Fibroblast of skin of abdomen (primary cell): ENCODE measurements at regions not wholly inside any gene's neighbourhood (a gene's known extent, or its start where the extent isn't known, plus 50 kb on each side); places are given as distances from the start of the nearest gene placed in this dataset.
A peak's percentile ranks its signal among the peaks of the same experiment; 100 is the strongest.
"Not testable (repeated sequence)": the region's sequence is repeated elsewhere in the genome, so short reads cannot be mapped to it uniquely, and the experiment has no call there.

ENCODE experiments used
- DNase-seq: peaks from one replicate; pipeline ENCODE4 v3.0.0-alpha.2; 2013

GRCh38 chr1:94769551-94769950, 50.6 kb upstream of the SLC44A3 start:
- no peak for DNase-seq

DNA sequence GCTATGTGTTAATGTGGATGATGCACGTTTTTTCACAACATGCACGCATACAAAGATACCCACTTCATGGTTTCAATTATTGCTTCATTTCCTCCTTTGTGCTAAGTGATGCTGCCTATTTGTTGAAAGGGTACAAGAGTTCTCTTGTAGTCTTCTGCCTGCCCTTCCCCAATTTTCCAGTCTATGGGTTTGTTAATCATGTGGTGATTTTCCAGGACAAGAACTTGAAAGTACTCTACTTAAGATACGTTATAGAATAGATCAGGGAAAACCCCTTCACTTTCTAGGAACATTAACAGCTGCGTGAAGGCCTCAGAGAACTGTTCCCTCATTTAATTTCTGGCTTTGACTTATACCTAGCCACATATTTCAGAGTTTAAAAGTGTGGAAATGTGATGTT, 52.1 kb upstream of the SLC44A3 start:
- DNase-seq: no peak

DNA sequence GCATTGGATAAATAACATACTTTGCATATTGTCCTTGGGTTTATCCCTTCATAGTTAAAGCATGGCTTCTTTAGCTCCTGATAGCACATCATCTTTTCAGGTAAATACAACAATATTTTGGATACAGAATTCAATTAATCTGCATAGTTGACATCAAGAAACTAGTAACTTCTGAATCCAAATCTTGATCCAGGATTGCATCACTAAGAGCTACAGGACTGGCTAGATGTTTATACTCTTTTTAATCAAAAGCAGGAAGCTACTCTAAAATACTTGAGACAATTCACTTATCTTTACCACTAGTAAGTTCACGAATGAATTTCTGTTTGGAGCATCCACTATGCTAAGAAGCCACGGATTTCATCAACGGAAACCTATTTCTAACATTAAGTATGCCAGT, 54.2 kb upstream of the SLC44A3 start:
- DNase-seq: no peak

GRCh38 chr1:94759188-94759587, 61.0 kb upstream of the SLC44A3 start:
- no peak for DNase-seq

GRCh38 chr1:94757931-94758330, 62.2 kb upstream of the SLC44A3 start:
- DNase-seq: no peak

- peak; percentile 99 for DNase-seq
Observed at GRCh38 chr1:94755675-94756074, 64.5 kb upstream of the SLC44A3 start.

- DNase-seq: peak; percentile 22
Observed at GRCh38 chr1:94755016-94755415, 65.1 kb upstream of the SLC44A3 start.

GRCh38 chr1:94754570-94754969, 65.6 kb upstream of the SLC44A3 start:
- DNase-seq: peak; percentile 12

DNA sequence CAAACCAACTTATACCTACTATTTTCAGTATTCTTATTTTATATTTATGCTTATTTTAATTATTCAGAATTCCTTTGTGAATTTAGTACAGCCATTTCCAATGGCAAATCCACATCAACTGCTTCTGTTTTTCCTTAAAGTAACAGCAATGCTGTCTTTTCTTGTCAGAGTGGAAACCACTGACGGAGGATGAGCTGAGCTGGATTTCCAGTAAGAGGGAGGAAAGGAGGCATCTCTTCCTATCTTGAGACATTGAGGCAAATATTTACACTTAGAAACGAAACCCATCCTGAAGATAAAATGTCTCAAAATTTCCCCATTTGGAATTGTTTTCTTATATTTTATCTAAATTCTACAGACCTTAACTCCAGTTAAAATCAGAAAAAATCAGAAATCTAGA, 66.1 kb upstream of the SLC44A3 start:
- DNase-seq: no peak

- peak; percentile 15 for DNase-seq
Observed at GRCh38 chr1:94753171-94753972, 66.8 kb upstream of the SLC44A3 start.

DNA sequence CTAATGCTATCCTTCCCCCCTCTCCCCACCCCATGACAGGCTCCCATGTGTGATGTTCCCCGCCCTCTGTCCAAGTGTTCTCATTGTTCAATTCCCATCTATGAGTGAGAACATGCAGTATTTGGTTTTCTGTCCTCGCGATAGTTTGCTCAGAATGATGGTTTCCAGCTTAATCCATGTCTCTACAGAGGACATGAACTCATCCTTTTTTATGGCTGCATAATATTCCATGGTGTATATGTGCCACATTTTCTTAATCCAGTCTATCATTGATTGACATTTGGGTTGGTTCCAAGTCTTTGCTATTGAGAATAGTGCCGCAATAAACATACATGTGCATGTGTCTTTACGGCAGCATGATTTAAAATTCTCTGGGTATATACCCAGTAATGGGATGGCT, 68.7 kb upstream of the SLC44A3 start:
- DNase-seq: not testable (repeated sequence)

DNA sequence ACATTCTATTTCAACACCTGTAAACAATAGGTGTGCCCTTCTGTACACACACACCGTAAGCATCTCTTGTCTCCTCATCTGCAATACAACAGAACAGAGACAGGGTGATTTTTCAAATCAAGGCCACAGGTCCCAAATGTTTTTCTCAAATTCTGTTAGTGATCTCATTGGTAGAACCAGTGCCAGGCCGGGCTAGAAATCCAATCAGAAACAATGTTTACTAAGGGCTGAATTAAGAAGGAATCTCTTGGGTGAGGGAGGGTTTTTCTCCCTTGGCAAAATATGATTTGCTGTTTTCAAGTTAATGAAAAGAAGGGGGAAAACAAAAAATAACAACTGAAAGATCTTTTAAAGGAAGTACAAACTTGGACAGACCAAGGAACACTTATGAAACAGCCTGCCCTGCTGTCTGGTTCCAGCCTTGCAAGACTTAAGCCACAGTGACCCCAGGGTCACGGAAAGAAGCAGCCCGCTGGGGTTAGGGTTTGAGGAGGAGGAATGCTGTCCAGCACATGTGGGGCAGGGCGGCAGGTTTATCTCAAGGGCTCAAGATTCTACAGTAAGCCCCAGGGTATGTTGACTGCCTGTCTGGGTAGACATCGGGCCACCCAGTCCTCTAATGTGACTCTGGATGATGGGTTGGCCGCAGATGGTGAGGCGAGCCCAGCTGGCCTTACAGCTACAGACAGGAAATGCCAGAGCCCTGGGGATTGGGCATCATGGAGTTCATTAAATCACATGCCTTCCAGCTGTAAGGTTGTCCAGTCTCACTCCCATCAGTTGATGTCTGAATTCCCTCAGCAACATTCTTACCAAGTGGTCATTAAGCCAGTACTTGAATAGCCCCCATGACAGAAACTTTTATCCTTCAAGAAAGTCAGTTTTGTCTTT, 73.3 kb upstream of the SLC44A3 start:
- no peak for DNase-seq

DNA sequence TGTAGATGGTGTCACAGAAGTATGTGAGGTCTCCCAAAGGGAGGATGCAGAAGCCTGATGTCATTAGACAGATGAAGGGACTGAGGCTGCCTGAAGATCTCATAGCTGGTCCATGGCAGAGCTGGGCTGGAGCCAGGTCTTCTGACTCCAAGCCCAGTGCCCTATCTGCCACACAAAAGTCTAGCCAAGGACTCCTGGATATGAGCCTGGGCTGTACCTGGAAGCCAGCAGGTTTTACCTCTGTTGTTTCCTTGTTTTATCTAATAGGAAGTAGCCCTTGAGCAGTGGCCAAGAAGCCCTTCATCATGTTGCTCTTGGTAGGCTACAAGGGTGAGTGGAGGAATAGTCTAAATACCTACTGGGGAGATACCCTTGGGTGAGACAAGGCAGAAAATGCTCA, 74.4 kb upstream of the SLC44A3 start:
- DNase-seq: no peak

DNA sequence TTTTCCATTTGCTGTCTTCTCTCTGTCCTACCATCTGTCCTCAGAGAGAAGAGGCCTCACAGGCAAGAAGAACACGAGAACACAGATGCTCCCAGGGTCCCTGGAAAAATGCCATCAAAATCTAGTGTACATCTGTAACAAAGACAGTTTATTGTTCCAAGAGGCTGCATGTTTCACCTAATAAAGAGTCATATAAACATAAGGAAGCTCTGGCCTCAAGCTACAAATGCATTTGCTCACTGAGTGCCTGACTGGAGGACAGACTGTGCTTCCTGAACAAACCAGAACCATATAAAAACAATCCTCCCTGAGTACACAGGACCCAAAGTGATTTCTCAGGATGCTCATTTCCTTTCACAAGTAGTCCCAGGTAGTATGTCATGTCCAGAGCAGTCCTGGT, 76.3 kb upstream of the SLC44A3 start:
- DNase-seq: peak; percentile 31

DNA sequence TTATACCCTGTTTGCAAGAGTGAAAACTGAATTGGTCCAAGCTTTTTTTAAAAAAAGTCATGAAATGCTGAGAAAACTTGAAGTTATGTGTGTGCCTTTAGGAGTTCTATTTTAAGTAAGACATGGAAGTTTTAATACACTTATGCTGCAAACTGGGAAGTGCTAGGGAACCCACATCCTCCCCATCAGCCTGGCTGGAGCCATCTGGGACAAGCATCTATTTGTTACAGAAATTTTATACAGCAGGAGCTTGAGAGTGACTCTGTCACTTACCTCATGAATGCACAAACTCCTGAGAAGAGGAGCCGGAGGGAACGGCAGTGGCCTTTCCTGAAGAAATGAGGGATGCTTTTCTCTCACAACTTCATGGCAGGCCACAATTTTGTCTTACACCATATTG, 78.2 kb upstream of the SLC44A3 start:
- no peak for DNase-seq

DNA sequence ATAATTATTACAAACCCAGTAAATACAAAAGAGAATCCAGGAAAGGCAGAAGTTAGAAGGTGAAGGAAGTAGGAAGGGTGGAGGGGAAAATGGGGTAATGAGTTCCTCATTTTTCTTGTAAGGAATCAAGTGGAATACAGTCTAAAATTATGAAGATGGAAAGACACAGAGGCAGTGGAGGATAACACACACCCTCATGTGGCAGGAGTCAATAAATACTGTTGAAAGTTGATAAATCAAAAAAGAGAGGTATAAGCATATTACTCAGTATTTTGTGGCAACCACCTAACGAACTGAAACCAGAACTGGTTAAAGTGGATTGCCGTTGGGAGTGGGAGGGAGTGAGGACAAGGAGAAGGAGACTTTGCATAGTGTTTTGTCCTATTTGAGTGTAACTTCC, 78.6 kb upstream of the SLC44A3 start:
- peak; percentile 29 for DNase-seq

- peak; percentile 93 for DNase-seq
Observed at GRCh38 chr1:94739521-94740061, 80.6 kb upstream of the SLC44A3 start.

DNA sequence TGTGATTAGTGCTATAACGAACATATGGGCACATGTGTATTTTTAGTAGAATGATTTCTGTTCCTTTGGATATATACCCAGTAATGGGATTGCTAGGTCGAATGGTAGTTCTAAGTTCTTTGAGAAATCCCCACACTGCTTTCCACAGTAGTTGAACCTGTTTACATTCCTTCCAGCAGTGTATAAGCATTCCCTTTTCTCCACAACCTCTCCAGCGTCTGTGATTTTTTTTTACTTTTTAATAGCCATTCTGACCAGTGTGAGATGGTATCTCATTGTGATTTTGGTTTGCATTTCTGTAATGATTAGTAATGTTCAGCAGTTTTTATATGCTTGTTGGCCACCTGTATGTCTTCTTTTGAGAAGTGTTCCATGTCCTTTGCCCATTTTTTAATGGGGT, 81.8 kb upstream of the SLC44A3 start:
- DNase-seq: peak; percentile 30

DNA sequence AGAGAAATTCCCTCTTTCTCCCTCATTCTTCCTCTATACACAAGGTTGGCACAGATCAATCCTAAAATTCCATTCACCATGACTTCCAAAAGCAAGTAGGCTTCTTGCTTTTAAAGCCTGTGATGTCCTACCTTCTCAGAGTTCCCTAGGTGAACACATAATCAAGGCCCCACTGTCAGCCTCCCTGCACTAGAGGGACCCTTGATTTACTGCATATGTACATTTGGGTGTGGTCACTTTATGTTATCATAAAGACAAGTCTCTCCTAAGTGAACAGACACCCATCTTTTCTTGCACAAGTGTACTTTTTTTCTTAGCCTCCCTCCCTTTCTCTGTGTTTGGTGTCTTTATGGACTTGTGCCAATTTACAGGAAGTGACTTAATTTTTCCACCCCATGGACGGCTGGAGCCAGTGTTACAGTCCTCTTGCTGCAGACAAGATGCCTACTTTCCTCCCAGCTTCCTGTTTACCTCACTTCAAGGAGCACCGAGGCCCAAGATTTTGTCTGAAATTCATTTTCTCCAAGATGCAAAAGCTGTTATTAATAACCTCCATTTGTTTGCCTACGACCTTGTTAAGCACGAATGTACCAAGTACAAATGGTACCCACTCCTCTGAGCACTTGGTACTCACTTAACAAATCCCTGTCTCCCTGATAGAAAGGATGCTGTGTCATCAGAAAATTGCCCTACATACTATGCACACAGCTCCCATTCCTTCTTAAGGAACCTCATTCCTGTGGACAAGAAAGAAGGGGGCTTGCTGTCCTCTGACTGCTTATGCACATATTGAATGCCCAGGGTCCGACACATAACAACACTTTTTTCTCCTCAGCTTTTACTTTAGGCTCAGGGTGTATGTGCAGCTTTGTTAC, 82.8 kb upstream of the SLC44A3 start:
- peak; percentile 47 for DNase-seq

DNA sequence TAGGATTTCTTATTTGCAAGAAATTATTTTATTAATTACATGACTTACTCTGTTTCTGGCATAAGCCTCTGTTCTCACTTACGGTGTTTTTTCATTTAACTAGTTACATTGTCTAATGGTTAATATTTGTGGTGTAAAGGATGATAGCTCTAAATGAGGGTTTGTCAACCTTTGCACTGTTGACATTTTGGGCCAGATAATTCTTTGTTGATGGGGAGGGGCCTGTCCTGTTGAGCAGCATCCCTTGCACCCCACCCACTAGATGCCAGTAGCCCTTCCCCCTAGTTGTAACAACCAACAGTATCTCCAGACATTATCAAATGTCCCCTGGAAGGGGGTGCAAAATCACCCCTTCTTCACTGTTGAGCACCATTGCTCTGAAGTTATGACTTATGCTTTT, 83.6 kb upstream of the SLC44A3 start:
- no peak for DNase-seq

- no peak for DNase-seq
Observed at GRCh38 chr1:94736073-94736472, 84.1 kb upstream of the SLC44A3 start.
